Fibroblast of skin of abdomen (primary cell): ENCODE measurements at regions not wholly inside any gene's neighbourhood (a gene's known extent, or its start where the extent isn't known, plus 50 kb on each side); places are given as distances from the start of the nearest gene placed in this dataset.
"Not testable (repeated sequence)": the region's sequence is repeated elsewhere in the genome, so short reads cannot be mapped to it uniquely, and the experiment has no call there.

Source experiments
- DNase-seq: peaks from one replicate; pipeline ENCODE4 v3.0.0-alpha.2; 2013

DNA sequence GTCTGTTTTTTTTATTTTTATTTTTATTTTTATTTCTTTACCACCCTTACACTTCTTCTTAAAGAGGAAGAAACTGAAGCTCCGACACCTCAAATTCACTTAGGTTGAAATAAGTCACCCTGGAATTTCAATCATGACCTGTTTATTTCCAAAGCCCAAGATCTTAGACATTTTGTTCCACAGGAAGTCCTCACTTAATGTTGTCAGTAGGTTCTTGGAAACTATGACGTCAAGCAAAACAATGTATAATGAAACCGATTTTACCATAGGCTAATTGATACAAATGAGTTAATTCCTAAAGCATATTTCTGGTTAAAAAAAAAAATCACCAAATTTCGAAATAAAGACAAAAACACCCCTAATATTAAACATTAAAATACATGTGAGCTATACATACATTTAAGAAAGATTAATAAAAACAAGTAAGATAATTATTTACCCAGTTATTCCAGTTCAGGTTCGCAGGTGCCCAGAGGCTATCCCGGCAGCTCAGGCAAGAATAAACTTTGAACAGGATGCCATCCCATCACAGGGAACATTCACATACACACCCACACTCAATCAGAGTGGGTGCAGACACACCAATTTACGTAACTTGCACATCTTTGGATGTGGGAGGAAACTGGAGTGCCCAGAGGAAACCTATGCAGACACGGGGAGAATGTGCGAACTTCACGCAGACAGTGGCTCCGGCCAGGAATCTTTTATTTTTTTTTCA, 391.0 kb downstream of the RAP2B start:
- DNase-seq = no peak

DNA sequence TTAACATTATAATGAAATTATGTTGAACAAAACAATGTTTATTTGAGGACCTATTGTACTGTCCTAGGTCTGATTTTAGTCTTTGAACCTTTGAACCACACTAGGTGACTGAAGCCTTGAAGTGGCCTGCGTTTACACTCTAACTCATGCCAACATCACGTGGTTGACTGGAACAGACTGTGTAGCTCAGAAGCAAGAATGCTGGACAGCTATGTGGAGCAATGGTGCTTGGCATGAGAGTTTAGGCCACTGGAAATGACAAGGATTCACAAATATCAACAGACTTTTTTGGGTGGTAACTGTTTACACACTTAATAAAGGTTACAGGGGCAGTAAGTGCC, 391.5 kb downstream of the RAP2B start:
- DNase-seq = no peak

DNA sequence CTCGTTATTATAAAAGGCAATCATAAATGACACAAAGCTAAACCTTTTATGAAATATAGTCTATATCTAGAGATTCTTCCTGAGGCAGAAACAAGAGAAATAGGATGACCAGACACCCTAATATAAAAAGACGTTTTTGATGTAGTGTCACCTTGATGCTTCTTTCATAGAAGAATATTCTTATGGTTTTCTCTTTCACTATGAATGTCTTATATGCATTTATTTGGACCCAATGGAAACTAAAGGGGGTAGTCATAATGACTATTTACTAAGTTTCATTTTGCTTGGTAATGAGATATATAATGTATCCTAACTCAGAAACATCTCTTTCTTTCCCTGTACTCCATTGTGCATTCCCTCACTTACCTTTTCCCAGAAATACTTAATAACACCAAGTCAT, 393.9 kb downstream of the RAP2B start:
- DNase-seq = no peak

DNA sequence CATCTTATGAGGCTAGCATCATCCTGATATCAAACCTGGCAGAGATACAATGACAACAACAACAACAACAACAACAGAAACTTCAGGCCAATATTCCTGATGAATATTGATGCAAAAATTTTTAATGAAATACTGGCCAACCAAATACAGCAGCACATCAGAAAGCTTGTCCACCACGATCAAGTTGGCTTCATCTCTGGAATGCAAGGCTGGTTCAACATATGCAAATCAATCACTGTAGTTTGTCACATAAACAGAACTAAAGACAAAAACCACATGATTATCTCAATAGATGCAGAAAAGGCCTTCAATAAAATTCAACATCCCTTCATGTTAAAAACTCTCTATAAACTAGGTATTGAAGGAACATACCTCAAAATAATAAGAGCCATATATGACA, 397.3 kb downstream of the RAP2B start:
- DNase-seq = not testable (repeated sequence)

DNA sequence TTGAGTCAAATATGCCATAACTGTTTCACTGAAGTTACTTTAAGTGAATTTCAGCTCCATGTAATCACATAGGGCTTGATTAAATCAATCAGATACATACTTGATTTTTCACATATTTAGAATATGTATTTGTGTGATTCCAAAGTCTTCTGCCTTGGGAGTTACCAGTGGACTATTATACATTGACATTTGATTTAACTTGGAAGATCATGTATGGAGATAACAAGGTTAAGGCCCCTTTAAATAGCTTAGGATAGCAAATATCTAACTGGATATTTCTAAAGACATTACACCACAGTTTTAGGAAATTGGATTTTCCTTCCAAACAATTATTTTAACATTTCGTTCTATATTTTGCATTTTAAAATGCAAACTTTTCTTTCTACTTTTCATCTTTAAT, 405.0 kb downstream of the RAP2B start:
- no peak for DNase-seq

DNA sequence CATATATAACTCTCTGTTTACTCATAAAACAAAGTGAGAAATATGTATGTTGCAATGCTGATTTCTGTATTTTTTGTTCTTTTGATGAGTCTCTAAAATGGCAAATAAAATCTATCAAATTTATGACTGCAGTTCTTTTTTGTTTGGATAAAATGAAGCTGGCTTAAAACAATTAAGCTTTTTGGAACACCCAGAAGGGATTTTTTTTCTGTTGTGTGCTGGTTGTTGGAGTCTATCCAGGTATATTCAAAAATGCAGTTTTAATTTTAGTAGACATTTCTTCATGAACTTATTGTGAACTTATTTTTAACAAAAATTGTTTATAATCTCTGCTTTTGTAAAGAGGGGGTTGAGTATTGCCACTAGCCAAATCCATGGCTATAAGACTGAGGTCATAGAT, 405.5 kb downstream of the RAP2B start:
- no peak for DNase-seq

DNA sequence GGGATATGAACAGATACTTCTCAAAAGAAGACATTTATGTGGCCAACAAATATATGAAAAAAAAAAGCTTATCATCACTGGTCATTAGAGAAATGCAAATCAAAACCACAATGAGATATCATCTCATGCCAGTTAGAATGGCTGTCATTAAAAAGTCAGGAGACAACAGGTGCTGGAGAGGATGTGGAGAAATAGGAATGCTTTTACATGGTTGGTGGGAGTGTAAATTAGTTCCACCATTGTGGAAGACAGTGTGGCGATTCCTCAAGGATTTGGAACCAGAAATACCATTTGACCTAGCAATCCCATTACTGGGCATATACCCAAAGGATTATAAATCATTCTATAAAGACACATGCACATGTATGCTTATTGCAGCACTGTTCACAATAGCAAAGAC, 408.5 kb downstream of the RAP2B start:
- not testable (repeated sequence) for DNase-seq

DNA sequence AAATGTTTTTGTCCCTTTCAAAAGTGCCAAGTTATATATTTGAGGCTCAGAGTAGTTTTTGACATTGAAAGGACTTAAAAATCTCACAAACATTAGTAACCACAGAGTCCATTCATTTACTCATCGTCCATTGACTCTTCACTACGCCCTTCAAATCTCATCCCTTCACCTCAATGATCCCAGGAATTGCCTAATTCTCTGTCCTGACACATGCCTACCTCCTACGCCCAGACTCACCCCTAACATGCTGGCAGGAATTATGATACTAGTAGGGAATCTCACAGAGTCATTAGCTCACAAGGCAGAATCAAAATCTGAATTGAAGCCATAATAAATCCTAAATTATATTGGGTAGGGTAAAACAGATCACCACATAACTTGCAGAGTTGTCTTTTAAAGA, 410.1 kb downstream of the RAP2B start:
- DNase-seq = no peak

DNA sequence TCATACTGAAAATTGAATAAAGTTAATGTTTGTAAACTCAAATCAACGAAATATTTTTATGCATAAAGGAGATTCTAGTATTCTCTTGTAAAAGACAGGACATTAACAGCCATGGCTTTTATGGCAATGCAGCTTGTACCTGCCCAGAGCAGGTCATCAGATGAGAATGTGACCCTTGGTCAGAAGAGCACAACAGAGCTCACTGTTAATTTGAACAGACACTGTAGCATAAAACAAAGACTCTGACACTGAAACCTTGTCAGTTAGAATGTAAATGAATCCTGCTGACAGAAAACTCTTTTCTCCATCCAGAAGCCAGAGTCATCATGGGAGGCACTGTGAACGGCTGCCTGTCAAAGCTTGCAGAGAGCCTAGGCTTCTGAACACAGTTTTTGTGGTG, 410.6 kb downstream of the RAP2B start:
- DNase-seq = no peak

DNA sequence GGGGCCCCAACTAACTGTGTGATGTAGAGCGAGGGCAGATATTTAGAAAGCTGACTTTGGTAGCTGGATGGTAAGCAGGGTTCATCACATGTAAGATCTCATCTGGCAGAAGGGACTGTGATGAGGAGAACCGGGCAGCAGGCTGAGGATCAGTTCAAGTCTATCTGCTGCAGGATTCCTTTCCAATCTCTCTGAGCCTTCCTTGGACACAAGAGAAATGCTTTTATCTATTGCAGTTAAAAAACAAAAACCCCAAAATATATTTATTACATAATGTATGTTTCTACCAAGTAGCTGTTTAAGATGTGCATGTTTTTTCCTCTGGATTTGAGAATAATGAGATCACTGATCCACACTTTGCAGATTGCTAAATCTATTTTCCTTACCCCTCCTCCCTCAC, 411.5 kb downstream of the RAP2B start:
- DNase-seq = no peak

DNA sequence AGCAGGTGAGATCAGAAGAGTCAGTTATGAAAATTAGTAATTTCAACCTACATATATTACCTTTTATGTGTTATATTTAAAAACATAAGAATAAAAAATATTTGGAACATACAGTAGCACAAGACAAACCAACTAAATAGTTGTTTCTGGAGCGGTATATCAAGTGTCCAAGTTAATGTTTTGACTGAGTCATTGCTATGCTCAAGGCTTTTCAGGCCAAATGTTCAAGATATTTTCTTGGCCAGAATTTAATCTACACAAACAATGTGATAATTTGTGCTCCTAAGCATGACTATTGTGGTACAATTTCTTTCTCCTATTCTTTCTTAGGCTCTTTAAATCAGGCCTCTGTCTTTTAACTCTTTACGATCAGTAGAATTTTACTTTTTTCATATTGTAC, 412.4 kb downstream of the RAP2B start:
- no peak for DNase-seq

DNA sequence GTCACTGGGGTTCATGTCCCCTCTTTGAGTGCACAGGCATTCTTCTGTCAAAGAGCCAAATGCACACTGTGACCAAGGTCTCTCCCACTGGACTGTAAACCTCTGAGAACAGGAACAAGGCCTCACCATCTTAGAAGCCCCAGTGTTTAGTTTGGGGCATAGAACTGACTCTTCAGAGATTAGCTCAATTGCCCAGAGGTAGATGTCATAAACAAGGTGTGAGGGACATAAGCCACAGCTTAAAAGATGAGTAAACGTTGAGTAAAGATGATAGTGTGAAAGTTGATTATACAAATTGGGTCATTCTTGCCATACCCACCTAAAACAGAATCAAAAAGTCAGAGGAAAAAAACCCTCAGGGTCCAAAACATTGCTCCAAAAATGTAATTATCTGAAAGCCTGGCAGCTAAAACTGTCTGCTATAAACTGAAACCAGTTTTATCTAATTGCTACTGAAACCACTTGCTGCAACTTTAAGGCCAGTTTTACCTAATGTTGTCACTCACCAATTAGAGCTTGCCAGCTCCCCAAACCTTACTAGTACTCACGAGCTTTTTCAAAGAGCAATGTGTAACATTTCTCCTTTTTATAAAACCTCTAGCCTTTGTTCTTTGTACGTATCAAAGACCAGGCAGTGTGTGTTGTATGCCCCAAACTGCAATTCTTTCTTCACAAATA, 415.2 kb downstream of the RAP2B start:
- DNase-seq = no peak

DNA sequence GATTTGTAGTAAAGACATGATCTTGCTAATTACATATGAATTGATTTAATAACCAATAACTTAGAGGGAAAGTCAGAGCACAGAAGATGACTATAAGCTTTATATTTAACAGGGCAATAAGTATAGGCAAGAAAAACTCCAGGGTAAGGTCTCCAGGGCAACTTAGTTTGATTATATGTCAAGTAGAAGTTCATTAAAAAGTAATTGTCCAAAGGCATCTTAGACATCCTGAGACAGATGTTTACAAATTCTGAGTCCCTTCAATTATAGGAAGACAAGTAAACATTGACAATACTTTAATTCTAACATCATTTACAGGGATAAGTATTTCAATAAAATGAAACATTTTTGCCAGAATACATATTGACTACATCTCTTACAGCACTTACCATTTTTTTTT, 416.0 kb downstream of the RAP2B start:
- no peak for DNase-seq

DNA sequence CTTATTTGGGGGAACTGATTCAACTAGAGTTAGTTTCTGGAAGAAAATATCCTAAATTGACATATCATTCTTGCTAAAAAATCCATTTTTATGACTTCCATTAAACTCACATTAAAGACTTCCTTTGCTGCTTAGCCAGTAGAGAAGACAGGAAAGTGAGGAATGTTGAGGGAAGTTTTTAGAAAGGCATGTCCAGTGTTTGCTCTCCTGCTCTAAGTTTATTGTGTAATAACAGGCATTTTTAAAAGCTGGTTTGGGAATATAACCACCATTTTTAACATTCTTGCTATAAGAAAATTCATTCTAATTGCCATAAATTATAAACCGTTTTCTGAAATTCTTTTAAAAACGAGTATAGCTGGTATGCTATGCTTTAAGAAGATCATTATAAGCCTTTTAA, 428.0 kb downstream of the RAP2B start:
- peak; percentile 25 for DNase-seq

DNA sequence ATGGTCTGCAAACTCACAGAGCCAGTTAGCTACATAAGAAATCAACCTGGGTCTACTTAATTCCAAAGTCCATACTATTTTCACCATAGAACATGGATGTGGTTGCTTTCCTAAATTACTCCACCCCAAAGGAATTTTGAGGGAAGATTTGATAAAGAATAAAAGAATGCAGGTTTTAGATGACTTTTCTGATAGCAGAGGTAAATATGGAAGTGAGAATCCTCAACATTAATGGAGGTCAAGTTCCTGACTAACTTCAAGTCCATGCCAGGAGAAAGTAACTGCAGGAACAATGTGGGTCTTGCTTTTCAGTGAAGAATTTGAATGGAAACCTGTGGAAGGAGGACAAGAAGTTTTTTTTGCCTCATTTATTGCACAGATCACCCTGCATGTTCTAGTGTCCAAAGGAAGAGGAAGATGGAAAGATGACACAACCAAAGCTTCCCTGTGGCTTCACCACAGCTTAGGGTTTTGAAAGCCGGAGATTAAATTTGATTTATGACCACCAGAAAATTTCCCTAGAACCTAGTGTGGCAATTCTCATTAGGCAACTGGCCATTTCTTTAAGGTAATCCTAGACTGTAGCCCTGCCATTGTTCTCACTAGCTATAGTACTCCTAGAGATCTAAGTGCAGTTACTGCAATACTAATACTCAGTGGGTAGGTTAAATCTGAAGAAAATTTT, 429.7 kb downstream of the RAP2B start:
- peak; percentile 22 for DNase-seq

DNA sequence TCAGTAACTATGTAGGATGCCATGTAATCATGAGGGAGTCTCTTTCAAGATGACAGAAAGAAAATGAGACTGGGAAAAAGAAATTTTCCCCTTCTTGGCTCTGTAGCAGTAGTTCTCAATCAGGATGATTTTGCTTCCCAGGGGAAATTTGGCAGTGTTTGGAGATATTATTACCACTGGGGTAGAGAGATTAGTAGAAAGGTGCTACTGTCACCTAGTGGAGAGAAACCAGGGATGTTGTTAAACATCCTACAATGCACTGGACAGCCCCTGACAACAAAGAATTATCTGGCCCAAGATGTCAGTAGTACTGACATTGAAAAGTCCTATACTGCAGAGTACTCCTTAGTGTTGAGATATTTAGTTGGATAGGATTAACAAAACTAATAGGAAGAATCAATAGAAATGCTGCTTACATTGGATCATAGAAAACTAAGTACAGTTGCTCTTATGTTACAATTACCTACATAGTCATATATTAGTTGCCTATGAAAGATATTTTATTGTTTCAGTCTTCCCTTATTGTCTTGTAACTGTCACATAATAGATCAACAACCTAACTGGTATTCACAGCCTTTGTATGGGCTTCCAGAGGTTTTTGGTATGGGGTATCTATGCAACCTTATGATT, 433.3 kb downstream of the RAP2B start:
- peak; percentile 51 for DNase-seq

DNA sequence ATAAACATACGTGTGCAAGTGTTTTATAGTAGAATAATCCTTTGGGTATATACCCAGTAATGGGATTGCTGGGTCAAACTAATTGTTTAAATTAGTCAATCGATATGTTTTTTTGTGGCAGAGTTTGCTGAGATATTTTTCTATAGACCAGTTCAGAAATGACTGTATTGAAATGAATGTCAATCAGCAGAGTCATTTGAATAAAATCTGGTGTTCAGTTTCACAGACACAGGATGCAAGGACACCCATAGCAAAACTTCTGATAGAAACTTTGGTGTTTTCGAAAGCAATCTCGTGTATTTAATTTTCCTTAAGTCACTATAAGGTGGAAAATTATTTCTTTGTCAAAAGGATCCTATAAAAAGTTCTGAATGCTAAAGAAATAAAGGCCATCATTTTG, 434.4 kb downstream of the RAP2B start:
- no peak for DNase-seq

DNA sequence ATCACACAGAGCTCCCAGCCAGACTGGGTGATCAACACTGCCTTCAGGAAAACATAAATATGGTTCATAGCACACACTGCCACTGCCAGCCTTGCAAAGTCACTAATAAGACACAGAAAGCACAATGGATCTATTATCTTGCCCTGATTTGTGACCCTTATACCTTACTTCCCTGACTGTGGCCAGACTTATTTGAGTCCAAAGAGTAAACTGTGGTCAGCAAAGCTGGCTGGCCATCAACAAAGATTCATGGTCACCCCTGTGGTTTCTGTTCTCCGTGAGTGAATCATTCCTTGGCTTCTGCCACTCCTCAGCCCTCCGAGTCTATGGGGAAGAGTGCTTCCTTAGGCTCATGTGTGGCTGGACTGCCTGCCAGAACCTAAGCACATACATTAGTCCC, 437.7 kb downstream of the RAP2B start:
- DNase-seq = peak; percentile 81

DNA sequence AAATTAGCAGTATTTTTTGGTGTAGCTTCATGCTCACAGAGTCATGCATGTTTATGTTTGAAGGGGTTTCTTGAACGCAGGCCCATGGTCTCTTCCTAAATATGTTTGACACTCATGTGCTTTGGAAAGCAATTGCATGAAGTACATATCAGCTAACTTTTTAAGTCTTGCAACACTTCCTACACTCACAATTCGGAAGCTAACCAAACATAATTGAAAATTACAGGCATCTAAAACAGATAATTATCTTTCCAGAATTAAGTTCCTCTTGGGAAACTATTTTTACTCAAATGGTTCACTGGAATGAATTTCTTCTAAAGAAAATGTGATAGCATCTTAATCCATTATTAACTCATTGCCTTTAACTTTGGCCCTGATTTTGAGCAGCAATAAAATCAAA, 438.9 kb downstream of the RAP2B start:
- DNase-seq = no peak

DNA sequence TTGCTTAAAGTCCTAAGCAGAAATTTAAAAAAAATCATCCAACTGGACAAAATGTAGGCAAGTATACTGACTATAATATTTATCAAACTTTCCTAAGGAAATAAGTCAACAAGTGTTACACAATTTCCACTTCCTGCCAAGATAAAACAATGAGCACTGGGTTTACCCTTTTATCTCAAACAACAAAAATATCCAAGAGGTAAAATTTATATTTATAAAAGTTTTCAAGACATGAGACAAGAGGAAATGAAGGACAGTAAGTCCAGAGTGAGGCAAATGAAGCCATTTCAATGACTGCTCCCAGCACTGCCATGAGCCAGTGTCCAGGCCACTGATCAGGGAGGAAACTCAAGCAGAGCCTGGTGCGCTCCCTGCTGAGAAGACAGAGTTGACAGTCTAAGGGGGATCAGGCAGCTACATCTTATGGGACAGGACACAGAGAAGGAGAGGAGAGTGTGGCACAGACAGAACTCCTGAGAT, 439.4 kb downstream of the RAP2B start:
- no peak for DNase-seq

DNA sequence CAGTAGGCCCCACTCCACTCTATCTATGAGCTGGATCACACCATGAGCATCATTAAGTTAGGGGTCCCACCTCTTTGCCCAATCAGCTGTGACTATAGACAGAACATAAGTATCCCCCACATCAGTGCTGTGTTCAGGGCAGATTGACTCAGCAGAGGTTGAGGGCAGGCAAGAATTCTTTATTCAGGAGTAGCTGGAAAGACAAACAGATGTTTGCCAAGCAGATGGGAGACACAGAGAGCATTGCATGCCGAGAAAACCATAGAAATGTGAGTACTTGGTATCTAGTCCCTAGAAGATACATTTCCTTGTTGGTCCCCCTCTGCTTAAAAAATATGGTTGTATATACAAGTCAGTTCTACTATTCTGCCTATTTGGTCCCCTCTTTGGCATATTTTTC, 440.8 kb downstream of the RAP2B start:
- no peak for DNase-seq

DNA sequence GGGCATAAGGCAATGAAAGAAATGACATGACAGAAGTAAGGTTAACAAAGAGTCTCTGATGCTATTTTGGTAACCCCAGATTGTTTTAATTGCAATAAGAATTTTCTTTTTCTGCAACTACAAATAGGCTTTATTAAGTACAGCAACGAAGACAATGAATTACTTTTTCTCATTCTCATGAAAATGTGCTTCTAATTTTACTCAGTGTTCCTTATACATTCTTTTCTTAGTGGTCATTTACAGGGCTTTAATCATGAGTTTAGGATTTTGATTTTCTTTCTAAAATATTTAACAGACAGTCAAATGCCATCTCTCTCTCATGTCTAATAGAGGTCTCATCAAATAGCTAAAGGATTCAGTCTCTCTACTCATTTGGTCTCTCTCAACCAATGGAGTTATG, 452.1 kb downstream of the RAP2B start:
- DNase-seq = peak; percentile 79

DNA sequence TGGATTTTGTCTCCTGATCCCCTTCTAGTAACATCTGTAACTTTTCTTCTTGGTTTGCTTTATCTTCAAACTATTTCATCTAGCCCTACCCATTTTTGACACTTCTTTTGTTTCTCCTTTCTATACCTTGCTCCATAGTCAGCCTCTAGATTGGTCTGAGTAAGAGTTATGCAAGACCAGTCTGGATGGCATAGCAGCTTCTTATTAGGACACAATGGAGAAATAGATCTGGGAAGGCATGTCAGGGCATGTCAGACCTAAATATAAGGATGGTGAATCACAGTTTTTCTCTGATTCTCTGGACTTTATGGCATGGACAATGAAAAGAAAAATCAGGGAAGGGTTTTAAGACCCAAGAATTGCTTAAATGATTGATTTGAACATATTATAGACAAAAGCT, 452.5 kb downstream of the RAP2B start:
- peak; percentile 90 for DNase-seq

DNA sequence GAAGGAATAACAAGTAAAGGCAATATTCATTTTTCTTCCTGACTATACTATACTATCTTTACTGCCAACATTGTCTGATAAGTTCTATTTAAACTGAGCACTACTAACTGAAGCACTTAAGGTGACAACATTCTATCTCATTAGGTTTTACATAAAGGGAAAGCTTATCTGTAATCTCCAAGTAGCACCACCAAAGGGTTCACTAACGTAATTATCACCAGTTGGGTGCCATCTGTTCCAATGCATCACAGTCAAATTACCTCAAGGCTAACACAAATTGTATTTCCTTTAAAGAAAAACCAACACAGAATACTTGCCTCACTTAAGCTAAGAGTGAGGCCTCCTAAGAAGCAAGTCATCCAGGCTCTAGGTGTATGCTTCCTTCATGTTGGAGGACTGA, 453.8 kb downstream of the RAP2B start:
- DNase-seq = no peak
